K562 (cell line): ENCODE measurements at regions not wholly inside any gene's neighbourhood (a gene's known extent, or its start where the extent isn't known, plus 50 kb on each side); places are given as distances from the start of the nearest gene placed in this dataset.

Experiments
- ATAC-seq: fragments of 200-7000 bp; cut with Tn5 transposase; 3 replicates; pipeline ENCODE4 v1.9.1; 2020; ENCODE audit warnings: moderate library complexity
- BruUV-seq: library from RNA; stranded (reverse); fragments of 400-500 nt; replicated peaks from 2 replicates; lab custom pipeline; 2021; lab: Mats Ljungman, UMichigan
- CTCF ChIA-PET: fragments of 300-600 bp; formaldehyde crosslinking; extraction: SDS; loops from one replicate; lab custom pipeline; 2021; ENCODE audit warnings: low intra/inter-chr PET ratio; lab: Yijun Ruan, JAX
- POLR2A ChIA-PET: fragments of 300-600, 350-650 bp; sonication (Branson Sonifier 250); formaldehyde crosslinking; extraction: SDS; loops from one replicate; lab custom pipeline; 2021; ENCODE audit warnings: antibody characterized with exemption, inconsistent platforms; lab: Yijun Ruan, JAX
- DNase-seq, 4 experiments: peaks; one replicate each; pipeline versions ENCODE4 v3.0.0 to v3.0.0-alpha.2; 2011 to 2018; ENCODE audit warnings: low spot score in 3 of 4, mixed read lengths in 3 of 4; ENCODE audit errors: extremely low read depth in 1 of 4
- FAIRE-seq: peaks from 2 replicates; lab custom pipeline; 2011; peaks lifted over from hg19 to GRCh38; lab: Jason Lieb, UNC
- H2AFZ ChIP-seq: 2 replicates; pipeline ENCODE4 v1.6.0; 2011; ENCODE audit warnings: low read depth, low read length, control low read depth, inconsistent platforms
- H3K27ac ChIP-seq: fragments of 200-600 bp; 3 replicates; pipeline ENCODE4 v1.8.0; 2011; ENCODE audit warnings: low read depth, mild to moderate bottlenecking, control low read depth, inconsistent platforms, low read length, moderate library complexity, mixed read lengths; ENCODE audit errors: extremely low read depth
- H3K27me3 ChIP-seq, 2 experiments: fragments of 300-600 bp in 1 of 2; 2 replicates in 1 of 2; 3 replicates in 1 of 2; pipeline versions ENCODE4 v1.6.0 to v1.8.0; 2011; ENCODE audit warnings: inconsistent platforms in 2 of 2, low read length in 2 of 2, mild to moderate bottlenecking in 1 of 2, mixed read lengths in 1 of 2, moderate library complexity in 1 of 2; ENCODE audit not compliant: control insufficient read depth in 2 of 2, insufficient read depth in 2 of 2
- H3K36me3 ChIP-seq: fragments of 300-600 bp; 3 replicates; pipeline ENCODE4 v1.8.0; 2011; ENCODE audit warnings: mild to moderate bottlenecking, low read length, inconsistent platforms; ENCODE audit not compliant: control insufficient read depth, insufficient read depth
- H3K4me1 ChIP-seq, 2 experiments: fragments of 200-600 bp in 1 of 2; replicated peaks in 1 of 2; 2 replicates in 1 of 2; 3 replicates in 1 of 2; pipeline versions ENCODE4 v1.5.1 to v1.8.0; 2011; ENCODE audit warnings: inconsistent platforms in 2 of 2, low read length in 2 of 2, mild to moderate bottlenecking in 1 of 2, mixed read lengths in 1 of 2, moderate library complexity in 1 of 2; ENCODE audit not compliant: control insufficient read depth in 2 of 2, insufficient read depth in 2 of 2
- H3K4me2 ChIP-seq: 2 replicates; pipeline ENCODE4 v1.6.1; 2011; ENCODE audit warnings: low read length, control low read depth, inconsistent platforms, mixed read lengths; ENCODE audit not compliant: insufficient read depth
- H3K4me3 ChIP-seq: fragments of 200-600 bp; sonication (generic), shearing (Covaris generic); 2 replicates; pipeline ENCODE4 v1.5.1; 2016; ENCODE audit warnings: control low read depth, inconsistent platforms
- H3K79me2 ChIP-seq: fragments of 200-600 bp; 3 replicates; pipeline ENCODE4 v1.8.0; 2011; ENCODE audit warnings: low read length, inconsistent platforms; ENCODE audit not compliant: control insufficient read depth, insufficient read depth
- H3K9ac ChIP-seq, 2 experiments: 2 replicates each; pipeline versions ENCODE4 v1.6.0 to v1.6.1; 2011; ENCODE audit warnings: low read depth in 2 of 2, low read length in 2 of 2, control low read depth in 1 of 2, inconsistent platforms in 1 of 2, mild to moderate bottlenecking in 1 of 2, mixed read lengths in 1 of 2; ENCODE audit not compliant: insufficient read depth in 1 of 2
- H3K9me1 ChIP-seq: one replicate; pipeline ENCODE4 v1.6.0; 2011; ENCODE audit warnings: inconsistent platforms, mild to moderate bottlenecking, low read length, moderate library complexity; ENCODE audit not compliant: control insufficient read depth, insufficient read depth
- H3K9me3 ChIP-seq: replicated peaks from 2 replicates; pipeline ENCODE4 v1.5.1; 2011; ENCODE audit warnings: low read depth, low read length, inconsistent platforms; ENCODE audit not compliant: control insufficient read depth, insufficient read depth
- H4K20me1 ChIP-seq: replicated peaks from 2 replicates; pipeline ENCODE4 v1.6.1; 2011; ENCODE audit warnings: low read length, inconsistent platforms, mixed read lengths; ENCODE audit not compliant: control insufficient read depth, insufficient read depth
- BMI1 ChIP-seq: fragments of 150-350 bp; IDR thresholded peaks from 2 replicates; pipeline ENCODE4 v1.6.1; 2014; ENCODE audit warnings: low read length
- BRF1 ChIP-seq: IDR thresholded peaks from 3 replicates; pipeline ENCODE4 v1.6.1; 2011; ENCODE audit warnings: borderline replicate concordance, mild to moderate bottlenecking; ENCODE audit not compliant: insufficient read length; ENCODE audit errors: extremely low read depth
- CBX3 ChIP-seq, 2 experiments: IDR thresholded peaks; 1 replicate in 1 of 2; 2 replicates in 1 of 2; pipeline ENCODE4 v1.6.1; 2012; ENCODE audit warnings: inconsistent platforms in 2 of 2, low read length in 2 of 2, borderline replicate concordance in 1 of 2, control low read depth in 1 of 2
- DIDO1 ChIP-seq: fragments of 450-650 bp; IDR thresholded peaks from 2 replicates; pipeline ENCODE4 v1.6.1; 2016; ENCODE audit warnings: low read depth, missing biosample characterization, missing genetic modification characterization
- EP400 ChIP-seq: fragments of 450-650 bp; IDR thresholded peaks from 2 replicates; pipeline ENCODE4 v1.6.1; 2017; ENCODE audit warnings: antibody characterized with exemption, mild to moderate bottlenecking, moderate library complexity
- FOS ChIP-seq: IDR thresholded peaks from 3 replicates; pipeline ENCODE4 v1.6.1; 2011; ENCODE audit not compliant: insufficient read length; ENCODE audit errors: extremely low read depth
- KLF6 ChIP-seq: fragments of 250-450 bp; sonication (Bioruptor Pico); IDR thresholded peaks from 2 replicates; pipeline ENCODE4 v1.4.0; 2020; ENCODE audit warnings: mild to moderate bottlenecking, moderate library complexity, borderline replicate concordance
- MEF2A ChIP-seq: IDR thresholded peaks from 2 replicates; pipeline ENCODE4 v1.6.1; 2011; ENCODE audit warnings: low read depth, mild to moderate bottlenecking, low read length, moderate library complexity; ENCODE audit not compliant: control insufficient read depth
- PPARD ChIP-seq: fragments of 250-450 bp; sonication (Bioruptor Pico); IDR thresholded peaks from 2 replicates; pipeline ENCODE4 v1.8.0; 2022; ENCODE audit warnings: inconsistent platforms, mild to moderate bottlenecking, moderate library complexity
- SNAPC5 ChIP-seq: fragments of 250-450 bp; sonication (Bioruptor Pico); IDR thresholded peaks from 2 replicates; pipeline ENCODE4 v1.8.0; 2021; ENCODE audit warnings: moderate library complexity, mild to moderate bottlenecking, inconsistent platforms
- ZBTB2 ChIP-seq: fragments of 450-650 bp; IDR thresholded peaks from 2 replicates; pipeline ENCODE4 v1.6.1; 2016; ENCODE audit warnings: antibody characterized with exemption
- ZFP1 ChIP-seq: fragments of 450-650 bp; formaldehyde crosslinking; IDR thresholded peaks from 2 replicates; pipeline ENCODE4 v1.4.0; 2020; ENCODE audit warnings: mild to moderate bottlenecking, mixed read lengths
- ZNF217 ChIP-seq: sonication (generic); formaldehyde crosslinking; IDR thresholded peaks from 2 replicates; pipeline ENCODE4 v1.8.0; 2022; ENCODE audit warnings: mild to moderate bottlenecking, missing genetic modification reagents
- ZNF41 ChIP-seq: fragments of 250-450 bp; sonication (Bioruptor Pico); conservative IDR thresholded peaks from 2 replicates; pipeline ENCODE4 v1.4.0; 2020; ENCODE audit warnings: mild to moderate bottlenecking
- ZNF695 ChIP-seq: fragments of 450-650 bp; formaldehyde crosslinking; IDR thresholded peaks from 2 replicates; pipeline ENCODE4 v1.4.0; 2020; ENCODE audit warnings: mild to moderate bottlenecking, moderate library complexity
- ZNF79 ChIP-seq: fragments of 250-450 bp; sonication (Bioruptor Pico); IDR thresholded peaks from 2 replicates; pipeline ENCODE4 v1.4.0; 2020; ENCODE audit warnings: low read depth, mild to moderate bottlenecking, moderate library complexity
- WGBS: fragments of 100-300 bp; shearing (Covaris generic); methylation state at CpG from one replicate; pipeline ENCODE4 v1.1.6; 2016; ENCODE audit warnings: low coverage, mixed read lengths; ENCODE audit not compliant: insufficient coverage; ENCODE audit errors: missing lambda C conversion rate; 5-methylcytosine and 5-hydroxymethylcytosine counted together
- in situ Hi-C: fragments of 300-500 bp; cut with MboI; formaldehyde crosslinking; loops from 4 replicates; pipeline ENCODE4 v1.15.0; 2018; ENCODE audit warnings: inconsistent platforms, mixed read lengths
- intact Hi-C: fragments of 100-400 bp; cut with micrococcal nuclease; formaldehyde crosslinking; loops from 2 replicates; pipeline ENCODE4 v1.14.2; 2022

DNA sequence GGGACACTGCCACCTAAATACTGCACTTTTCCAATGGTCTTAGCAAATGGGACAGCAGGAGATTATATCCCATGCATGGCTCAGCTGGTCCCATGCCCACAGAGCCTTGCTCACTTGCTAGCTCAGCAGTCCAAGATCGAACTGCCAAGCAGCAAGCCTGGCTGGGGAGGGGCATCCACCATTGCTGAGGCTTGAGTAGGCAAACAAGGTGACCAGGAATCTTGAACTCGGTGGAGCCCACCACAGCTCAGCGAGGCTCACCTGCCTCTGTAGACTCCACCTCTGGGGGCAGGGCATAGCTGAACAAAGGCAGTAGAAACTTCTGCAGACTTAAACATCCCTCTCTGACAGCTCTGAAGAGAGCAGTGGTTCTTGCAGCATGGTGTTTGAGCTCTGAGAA is 370.8 kb upstream of the MGAT4C start (continued):
- TF ChIP-seq CBX3 (IDR thresholded peaks at IDR 0.05; ENCODE audit: borderline replicate concordance in 1 of 2, low read length in 2 of 2) (no peak), KLF6 (CRISPR knock-in tag) (no peak), BMI1 (no peak), FOS (no peak), DIDO1 (tag) (no peak), BRF1 (no peak), ZNF695 (CRISPR knock-in tag) (no peak)

- Histone ChIP-seq H3K4me1 (no peaks in the 10 kb centered on the region), H3K4me3 (no peak overlapping the region), H2AFZ (no peak overlapping the region), H3K27me3 (no peaks in the 10 kb centered on the region), H3K27ac (no peak overlapping the region), H3K79me2 (no peaks in the 10 kb centered on the region), H3K9me1 (no peaks in the 10 kb centered on the region), H3K36me3 (no peaks in the 10 kb centered on the region), H3K9me3 (no peaks in the 10 kb centered on the region), H4K20me1 (no peaks in the 10 kb centered on the region), H3K9ac (no peak overlapping the region), H3K4me2 (no peak overlapping the region)
- in situ Hi-C loops, result loop anchor here (10.0 kb wide), 1 partner anchor 1082 kb away; no protein-coding TSS in a partner anchor
- no peak for TF ChIP-seq ZNF41
- TF ChIP-seq PPARD (CRISPR knock-in tag), result no peak
- TF ChIP-seq ZNF217 (CRISPR knock-in tag), result no peak
- no peak for TF ChIP-seq SNAPC5 (CRISPR knock-in tag)
- no peak for TF ChIP-seq DIDO1 (tag)
- no peak for TF ChIP-seq MEF2A
- TF ChIP-seq ZBTB2, result no peak
- no peak for TF ChIP-seq ZNF79 (CRISPR knock-in tag)
- no peak for TF ChIP-seq EP400
- no peak for TF ChIP-seq ZFP1
- CTCF ChIA-PET, result no interaction called here
- no peak for FAIRE-seq
- no peak for DNase-seq
- POLR2A ChIA-PET, result no interaction called here
- WGBS, result 0% methylated on average over 1 of the region's 1 CpG
- ATAC-seq, result no peak
- intact Hi-C loops, result no loop called here
- no TSS peak for BruUV-seq
Measured at GRCh38 chr12:86623267-86623666, 367.1 kb upstream of the MGAT4C start.
